IMR-90 (cell line): ENCODE measurements at regions not wholly inside any gene's neighbourhood (a gene's known extent, or its start where the extent isn't known, plus 50 kb on each side); places are given as distances from the start of the nearest gene placed in this dataset.

Source experiments
- CHD1 ChIP-seq: IDR thresholded peaks from 2 replicates; pipeline ENCODE4 v1.6.1; 2012; ENCODE audit warnings: low read depth, low read length, improper control_type of control experiment
- MAFK ChIP-seq: IDR thresholded peaks from 2 replicates; pipeline ENCODE4 v1.6.1; 2012; ENCODE audit warnings: low read depth, low read length, improper control_type of control experiment
- POLR2A ChIP-seq: IDR thresholded peaks from 2 replicates; pipeline ENCODE4 v1.6.1; 2012; ENCODE audit warnings: mild to moderate bottlenecking, low read depth, low read length
- SMC3 ChIP-seq: fragments of 150-350 bp; IDR thresholded peaks from 2 replicates; pipeline ENCODE4 v1.6.1; 2016; ENCODE audit warnings: low read depth, mild to moderate bottlenecking, antibody characterized with exemption, low read length, moderate library complexity
- TF ChIP-seq, protein P1 (sequence below): fragments of 150-350 bp; IDR thresholded peaks from 2 replicates; pipeline ENCODE4 v1.6.1; 2017; ENCODE audit warnings: mild to moderate bottlenecking, antibody characterized with exemption, low read length, low read depth
- TF ChIP-seq, protein P2 (sequence below): conservative IDR thresholded peaks from 2 replicates; pipeline ENCODE4 v1.5.1; 2012; ENCODE audit warnings: mild to moderate bottlenecking, low read depth, low read length, improper control_type of control experiment
- TF ChIP-seq, protein P3 (sequence below): fragments of 150-350 bp; IDR thresholded peaks from 2 replicates; pipeline ENCODE4 v1.6.1; 2016; ENCODE audit warnings: low read depth, mild to moderate bottlenecking, low read length, moderate library complexity, borderline replicate concordance

DNA sequence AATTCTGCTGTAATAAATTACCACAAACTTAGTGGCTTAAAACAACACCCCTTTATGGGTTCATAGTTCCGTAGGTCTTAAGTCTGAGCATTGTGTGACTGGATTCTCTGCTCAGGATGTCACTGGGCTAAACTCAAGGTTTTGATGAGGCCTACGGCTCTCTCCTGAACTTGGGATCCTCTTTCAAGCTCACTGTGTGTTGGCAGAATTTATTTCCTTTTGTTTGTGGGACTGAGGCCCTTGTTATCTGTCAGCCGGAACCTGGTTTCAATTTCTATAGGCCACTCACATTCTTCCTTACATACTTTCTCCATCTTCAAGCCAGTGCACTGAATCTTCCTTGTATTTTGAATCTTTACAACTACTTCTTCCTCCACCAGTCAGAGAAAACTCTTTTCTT, 290.2 kb downstream of the AKAIN1 start:
- TF ChIP-seq, protein P1, sequence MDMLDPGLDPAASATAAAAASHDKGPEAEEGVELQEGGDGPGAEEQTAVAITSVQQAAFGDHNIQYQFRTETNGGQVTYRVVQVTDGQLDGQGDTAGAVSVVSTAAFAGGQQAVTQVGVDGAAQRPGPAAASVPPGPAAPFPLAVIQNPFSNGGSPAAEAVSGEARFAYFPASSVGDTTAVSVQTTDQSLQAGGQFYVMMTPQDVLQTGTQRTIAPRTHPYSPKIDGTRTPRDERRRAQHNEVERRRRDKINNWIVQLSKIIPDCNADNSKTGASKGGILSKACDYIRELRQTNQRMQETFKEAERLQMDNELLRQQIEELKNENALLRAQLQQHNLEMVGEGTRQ: no peak
- TF ChIP-seq MAFK: no peak
- TF ChIP-seq, protein P2, sequence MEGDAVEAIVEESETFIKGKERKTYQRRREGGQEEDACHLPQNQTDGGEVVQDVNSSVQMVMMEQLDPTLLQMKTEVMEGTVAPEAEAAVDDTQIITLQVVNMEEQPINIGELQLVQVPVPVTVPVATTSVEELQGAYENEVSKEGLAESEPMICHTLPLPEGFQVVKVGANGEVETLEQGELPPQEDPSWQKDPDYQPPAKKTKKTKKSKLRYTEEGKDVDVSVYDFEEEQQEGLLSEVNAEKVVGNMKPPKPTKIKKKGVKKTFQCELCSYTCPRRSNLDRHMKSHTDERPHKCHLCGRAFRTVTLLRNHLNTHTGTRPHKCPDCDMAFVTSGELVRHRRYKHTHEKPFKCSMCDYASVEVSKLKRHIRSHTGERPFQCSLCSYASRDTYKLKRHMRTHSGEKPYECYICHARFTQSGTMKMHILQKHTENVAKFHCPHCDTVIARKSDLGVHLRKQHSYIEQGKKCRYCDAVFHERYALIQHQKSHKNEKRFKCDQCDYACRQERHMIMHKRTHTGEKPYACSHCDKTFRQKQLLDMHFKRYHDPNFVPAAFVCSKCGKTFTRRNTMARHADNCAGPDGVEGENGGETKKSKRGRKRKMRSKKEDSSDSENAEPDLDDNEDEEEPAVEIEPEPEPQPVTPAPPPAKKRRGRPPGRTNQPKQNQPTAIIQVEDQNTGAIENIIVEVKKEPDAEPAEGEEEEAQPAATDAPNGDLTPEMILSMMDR: no peak
- TF ChIP-seq, protein P3, sequence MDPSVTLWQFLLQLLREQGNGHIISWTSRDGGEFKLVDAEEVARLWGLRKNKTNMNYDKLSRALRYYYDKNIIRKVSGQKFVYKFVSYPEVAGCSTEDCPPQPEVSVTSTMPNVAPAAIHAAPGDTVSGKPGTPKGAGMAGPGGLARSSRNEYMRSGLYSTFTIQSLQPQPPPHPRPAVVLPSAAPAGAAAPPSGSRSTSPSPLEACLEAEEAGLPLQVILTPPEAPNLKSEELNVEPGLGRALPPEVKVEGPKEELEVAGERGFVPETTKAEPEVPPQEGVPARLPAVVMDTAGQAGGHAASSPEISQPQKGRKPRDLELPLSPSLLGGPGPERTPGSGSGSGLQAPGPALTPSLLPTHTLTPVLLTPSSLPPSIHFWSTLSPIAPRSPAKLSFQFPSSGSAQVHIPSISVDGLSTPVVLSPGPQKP: no peak
- TF ChIP-seq CHD1: no peak
- TF ChIP-seq POLR2A: no peak
- TF ChIP-seq SMC3: no peak
